GM19328 (cell line): ENCODE measurements at regions not wholly inside any gene's neighbourhood (a gene's known extent, or its start where the extent isn't known, plus 50 kb on each side); places are given as distances from the start of the nearest gene placed in this dataset.

Experiments used
- ATAC-seq: cut with Tn5 transposase; IDR thresholded peaks from one replicate; pipeline ENCODE4 v1.9.1; 2021; ENCODE audit warnings: mild to moderate bottlenecking, moderate library complexity; ENCODE audit not compliant: unreplicated experiment

- peak; percentile 71 for ATAC-seq
These were observed 116.6 kb upstream of the HIVEP3 start for GRCh38 chr1:42035205-42035829.

GRCh38 chr1:42034426-42034825 lies 115.7 kb upstream of the HIVEP3 start:
- ATAC-seq, result no peak

GRCh38 chr1:42033629-42034028 lies 114.9 kb upstream of the HIVEP3 start:
- ATAC-seq, result no peak

GRCh38 chr1:42017730-42018129 lies 99.0 kb upstream of the HIVEP3 start:
- ATAC-seq, result no peak

GRCh38 chr1:42017259-42017658 lies 98.5 kb upstream of the HIVEP3 start:
- ATAC-seq, result no peak

- no peak for ATAC-seq
These were observed 96.1 kb upstream of the HIVEP3 start for GRCh38 chr1:42014823-42015222.

GRCh38 chr1:42013881-42014470 lies 95.3 kb upstream of the HIVEP3 start:
- no peak for ATAC-seq

GRCh38 chr1:42012852-42013251 lies 94.1 kb upstream of the HIVEP3 start:
- no peak for ATAC-seq

GRCh38 chr1:42010381-42010780 lies 91.7 kb upstream of the HIVEP3 start:
- ATAC-seq, result no peak

GRCh38 chr1:42008264-42008663 lies 89.5 kb upstream of the HIVEP3 start:
- ATAC-seq, result no peak

- no peak for ATAC-seq
These were observed 88.1 kb upstream of the HIVEP3 start for GRCh38 chr1:42006836-42007235.

GRCh38 chr1:42006093-42006492 lies 87.4 kb upstream of the HIVEP3 start:
- no peak for ATAC-seq

GRCh38 chr1:42005530-42005929 lies 86.8 kb upstream of the HIVEP3 start:
- ATAC-seq, result no peak

GRCh38 chr1:42004860-42005259 lies 86.1 kb upstream of the HIVEP3 start:
- ATAC-seq, result no peak

- no peak for ATAC-seq
These were observed 85.6 kb upstream of the HIVEP3 start for GRCh38 chr1:42004322-42004721.

- no peak for ATAC-seq
These were observed 84.7 kb upstream of the HIVEP3 start for GRCh38 chr1:42003433-42003832.

GRCh38 chr1:42002220-42002619 lies 83.5 kb upstream of the HIVEP3 start:
- no peak for ATAC-seq

- no peak for ATAC-seq
These were observed 82.0 kb upstream of the HIVEP3 start for GRCh38 chr1:42000766-42001165.

- ATAC-seq, result no peak
These were observed 81.2 kb upstream of the HIVEP3 start for GRCh38 chr1:41999884-42000283.

- ATAC-seq, result no peak
These were observed 79.5 kb upstream of the HIVEP3 start for GRCh38 chr1:41998250-41998649.

- no peak for ATAC-seq
These were observed 78.4 kb upstream of the HIVEP3 start for GRCh38 chr1:41997153-41997552.

- ATAC-seq, result no peak
These were observed 76.9 kb upstream of the HIVEP3 start for GRCh38 chr1:41995441-41996130.
